Kidney (tissue), 13 donors: ENCODE measurements at regions not wholly inside any gene's neighbourhood (a gene's known extent, or its start where the extent isn't known, plus 50 kb on each side); places are given as distances from the start of the nearest gene placed in this dataset.

Experiments used
- DNase-seq, 5 donors: peaks; one replicate each; pipeline ENCODE4 v3.0.0-alpha.2; 2013 to 2020
- FAIRE-seq: peaks from 2 replicates; lab custom pipeline; 2012; peaks lifted over from hg19 to GRCh38; lab: Jason Lieb, UNC
- H3K27ac ChIP-seq, 2 donors: one replicate each; pipeline ENCODE4 v1.7.0; 2013; ENCODE audit warnings: low read depth in 2 of 2, low read length in 2 of 2, inconsistent platforms in 1 of 2
- H3K27me3 ChIP-seq: one replicate; pipeline ENCODE4 v1.7.1; 2013; ENCODE audit warnings: low read length, inconsistent platforms; ENCODE audit not compliant: control insufficient read depth, insufficient read depth
- H3K36me3 ChIP-seq, 3 donors: one replicate each; pipeline versions ENCODE4 v1.7.0 to v1.7.1; 2013; ENCODE audit warnings: low read length in 3 of 3, control low read depth in 1 of 3, inconsistent platforms in 1 of 3; ENCODE audit not compliant: insufficient read depth in 3 of 3, control insufficient read depth in 2 of 3
- H3K4me1 ChIP-seq, 3 donors: one replicate each; pipeline versions ENCODE4 v1.7.0 to v1.7.1; 2013; ENCODE audit warnings: low read length in 3 of 3, inconsistent platforms in 1 of 3, low read depth in 1 of 3; ENCODE audit not compliant: control insufficient read depth in 2 of 3, insufficient read depth in 2 of 3
- H3K4me3 ChIP-seq, 3 donors: one replicate each; pipeline versions ENCODE4 v1.7.0 to v1.8.1; 2013; ENCODE audit warnings: low read length in 3 of 3, control low read depth in 1 of 3, inconsistent platforms in 1 of 3
- H3K9ac ChIP-seq, 3 donors: one replicate each; pipeline versions ENCODE4 v1.7.0 to v1.7.1; 2013; ENCODE audit warnings: low read length in 3 of 3, control low read depth in 1 of 3, inconsistent platforms in 1 of 3
- H3K9me3 ChIP-seq, 3 donors: one replicate each; pipeline versions ENCODE4 v1.7.0 to v1.7.1; 2013; ENCODE audit warnings: low read length in 3 of 3, control low read depth in 1 of 3, inconsistent platforms in 1 of 3; ENCODE audit not compliant: control insufficient read depth in 2 of 3, insufficient read depth in 1 of 3
- CTCF ChIP-seq: IDR thresholded peaks from 3 replicates; pipeline ENCODE4 v1.5.1; 2012; ENCODE audit warnings: mild to moderate bottlenecking, moderate library complexity, borderline replicate concordance; ENCODE audit not compliant: insufficient read depth; ENCODE audit errors: extremely low read depth
- intact Hi-C: fragments of 100-400 bp; cut with DNase I; formaldehyde crosslinking; loops from one replicate; pipeline ENCODE4 v1.11.1; 2022
- donor health status: control.
- donor health status: control.
- donor health status: control.
- donor health status: control.
- donor health status: control.
- donor health status: DM: yes; HTN: yes; CAD: no.
- donor health status: Normal renal cell carcinoma (clear cell type).

- Histone ChIP-seq H3K9me3 (peaks cover 0 to 6% (median 0%) of the 10 kb centered on the region in 3 donors), H3K9ac (no peak overlapping the region), H3K27ac (no peak overlapping the region), H3K27me3 (no peaks in the 10 kb centered on the region), H3K36me3 (no peaks in the 10 kb centered on the region), H3K4me1 (no peaks in the 10 kb centered on the region), H3K4me3 (no peak overlapping the region)
- DNase-seq: peak in 3 of 5 donors; percentile 27 to 34 (median 27)
- no peak for FAIRE-seq
- intact Hi-C loops: no loop called here
- TF ChIP-seq CTCF: no peak
These were observed 288.5 kb downstream of the FBXW7 start for GRCh38 chr4:152247271-152247975.

DNA sequence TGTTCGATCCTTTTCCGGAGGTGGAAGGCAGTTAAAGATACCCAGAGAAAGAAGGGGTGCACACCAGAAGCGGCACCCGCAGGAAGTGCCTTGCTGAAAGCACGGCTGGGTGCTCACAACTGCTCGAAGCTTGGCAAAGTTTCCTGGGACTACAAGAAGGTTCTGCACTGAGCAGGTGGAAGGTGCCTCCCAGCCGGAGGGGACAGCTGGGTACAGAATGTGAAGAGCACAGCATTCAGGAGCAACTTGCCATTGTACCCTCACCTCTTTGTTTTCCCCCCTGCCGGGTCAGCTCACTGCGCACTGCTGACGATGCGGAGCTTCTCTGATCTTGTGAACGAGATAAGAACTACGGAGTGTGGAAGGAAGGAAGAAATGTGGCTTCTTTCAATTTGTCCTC lies 289.2 kb downstream of the FBXW7 start:
- intact Hi-C loops: no loop called here
- Histone ChIP-seq H3K9me3 (no peaks in the 10 kb centered on the region), H3K27me3 (no peaks in the 10 kb centered on the region), H3K4me1 (no peaks in the 10 kb centered on the region), H3K4me3 (no peak overlapping the region), H3K9ac (no peak overlapping the region), H3K36me3 (no peaks in the 10 kb centered on the region), H3K27ac (no peak overlapping the region)
- TF ChIP-seq CTCF: no peak
- FAIRE-seq (no peak), DNase-seq (no peak)

DNA sequence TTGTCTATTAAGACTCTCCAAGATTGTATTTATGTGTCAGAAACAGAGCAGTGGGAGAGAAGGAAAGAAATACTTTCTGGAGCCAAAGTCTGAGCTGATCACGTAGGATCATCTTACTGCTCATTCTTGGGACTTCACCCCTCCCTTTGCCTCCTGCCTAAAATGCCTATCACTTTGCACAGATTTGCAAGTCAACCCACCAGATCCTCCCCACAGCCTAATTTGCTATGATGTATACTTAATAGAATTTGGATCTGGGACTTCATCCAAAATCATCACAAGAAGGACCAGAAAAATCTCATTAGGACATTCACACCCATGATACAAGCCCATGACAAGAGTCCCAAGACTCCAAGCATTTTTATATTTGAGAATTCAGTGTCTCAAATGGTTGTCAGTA lies 290.2 kb downstream of the FBXW7 start:
- no peak overlapping the region for H3K4me3 ChIP-seq
- intact Hi-C loops: no loop called here
- no peaks in the 10 kb centered on the region for H3K27me3 ChIP-seq
- H3K9ac ChIP-seq: no peak overlapping the region
- no peaks in the 10 kb centered on the region for H3K36me3 ChIP-seq
- no peak for FAIRE-seq
- TF ChIP-seq CTCF: no peak
- H3K27ac ChIP-seq: no peak overlapping the region
- H3K9me3 ChIP-seq: no peaks in the 10 kb centered on the region
- no peaks in the 10 kb centered on the region for H3K4me1 ChIP-seq
- DNase-seq: no peak

DNA sequence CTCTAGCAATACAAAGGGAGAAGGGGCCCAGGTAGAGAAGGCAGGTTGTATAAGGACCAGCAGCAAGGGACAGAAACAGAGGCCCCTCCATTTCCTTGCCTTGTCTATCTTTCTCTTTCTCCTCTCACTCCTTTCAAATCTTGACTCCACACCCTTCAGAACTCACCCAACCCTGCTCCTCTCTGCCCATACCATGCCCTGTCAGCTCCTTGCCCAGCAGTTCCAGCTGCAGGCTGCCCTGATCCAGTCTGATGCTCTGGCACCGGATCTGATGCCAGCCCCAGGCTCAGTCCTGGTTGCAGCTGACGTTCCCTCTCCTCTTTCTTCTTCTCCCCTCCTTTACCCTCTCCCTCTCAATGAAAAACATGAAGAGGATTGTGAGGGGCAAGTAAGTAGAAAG lies 291.2 kb downstream of the FBXW7 start:
- H3K27ac ChIP-seq: no peak overlapping the region
- no peaks in the 10 kb centered on the region for H3K36me3 ChIP-seq
- H3K4me3 ChIP-seq: no peak overlapping the region
- no peak overlapping the region for H3K9ac ChIP-seq
- FAIRE-seq (no peak), DNase-seq (no peak)
- H3K9me3 ChIP-seq: no peaks in the 10 kb centered on the region
- no peaks in the 10 kb centered on the region for H3K27me3 ChIP-seq
- H3K4me1 ChIP-seq: no peaks in the 10 kb centered on the region
- intact Hi-C loops: no loop called here
- TF ChIP-seq CTCF: no peak
